DMS153 (cell line): ENCODE measurements at regions not wholly inside any gene's neighbourhood (a gene's known extent, or its start where the extent isn't known, plus 50 kb on each side); places are given as distances from the start of the nearest gene placed in this dataset.

ENCODE experiments used
- DNase-seq: peaks from one replicate; lab custom pipeline; 2025; lab: John Stamatoyannopoulos, UW

DNA sequence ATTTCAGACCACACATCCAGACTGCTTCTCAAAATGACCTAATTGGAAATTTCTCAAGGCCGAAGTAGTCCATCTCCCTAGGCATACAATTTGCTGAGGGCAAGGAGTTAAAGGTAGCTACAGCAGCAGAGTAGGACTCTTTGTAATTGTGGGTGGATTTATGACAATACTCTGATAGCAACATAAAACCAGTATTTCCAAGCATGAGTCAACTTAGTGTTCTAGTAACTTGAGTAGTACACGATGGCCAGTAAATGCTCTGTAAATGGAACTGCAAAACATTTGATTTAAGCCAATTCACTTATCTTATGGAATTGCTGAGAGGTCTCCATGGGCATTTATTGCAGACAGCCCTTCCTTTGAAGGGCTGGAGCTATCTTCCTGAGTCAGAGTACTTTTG, 352.2 kb downstream of the PLK2 start:
- DNase-seq = no peak

GRCh38 chr5:58106754-58107410, 353.0 kb downstream of the PLK2 start:
- no peak for DNase-seq

DNA sequence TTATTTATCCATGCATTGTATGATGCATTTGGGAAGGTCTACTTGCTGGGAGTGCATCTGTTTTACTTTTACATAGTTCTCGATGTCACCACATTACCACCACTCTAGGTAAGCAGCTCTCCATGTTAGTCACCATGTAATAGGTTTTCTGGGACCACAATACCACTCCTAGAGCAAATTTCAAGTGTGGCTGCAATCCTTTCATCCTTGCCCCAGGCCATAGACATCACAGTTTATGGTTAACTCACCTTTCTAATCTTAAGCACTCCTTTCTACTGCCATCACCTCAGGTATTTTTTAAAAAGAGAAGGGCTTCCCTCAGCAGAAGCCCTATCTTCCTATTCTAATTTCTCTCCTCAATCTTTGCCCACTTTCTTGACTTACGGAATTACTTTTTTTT, 354.1 kb downstream of the PLK2 start:
- DNase-seq = no peak

DNA sequence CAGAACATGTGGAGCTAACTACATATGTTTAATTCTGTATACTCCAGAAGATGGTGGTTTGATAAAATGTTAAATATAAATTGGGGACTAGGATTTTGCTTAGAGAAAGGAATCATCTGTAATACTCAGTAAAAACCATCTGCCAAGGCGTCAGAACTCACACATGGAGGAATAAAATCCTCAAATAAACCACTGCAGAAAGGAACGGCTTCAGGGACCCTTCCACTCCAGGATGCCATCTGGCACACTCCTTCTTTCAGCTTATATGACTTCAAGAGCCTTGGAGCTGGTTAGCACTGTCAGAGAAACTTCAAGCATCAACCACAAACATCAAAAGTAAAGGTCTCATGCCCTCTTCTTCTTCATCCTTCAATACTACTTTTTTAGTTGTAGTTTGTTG, 360.6 kb downstream of the PLK2 start:
- no peak for DNase-seq

GRCh38 chr5:58094031-58094430, 365.9 kb downstream of the PLK2 start:
- no peak for DNase-seq

- no peak for DNase-seq
Measured at GRCh38 chr5:58090704-58091103, 369.2 kb downstream of the PLK2 start.

GRCh38 chr5:58088941-58089340, 370.9 kb downstream of the PLK2 start:
- no peak for DNase-seq

DNA sequence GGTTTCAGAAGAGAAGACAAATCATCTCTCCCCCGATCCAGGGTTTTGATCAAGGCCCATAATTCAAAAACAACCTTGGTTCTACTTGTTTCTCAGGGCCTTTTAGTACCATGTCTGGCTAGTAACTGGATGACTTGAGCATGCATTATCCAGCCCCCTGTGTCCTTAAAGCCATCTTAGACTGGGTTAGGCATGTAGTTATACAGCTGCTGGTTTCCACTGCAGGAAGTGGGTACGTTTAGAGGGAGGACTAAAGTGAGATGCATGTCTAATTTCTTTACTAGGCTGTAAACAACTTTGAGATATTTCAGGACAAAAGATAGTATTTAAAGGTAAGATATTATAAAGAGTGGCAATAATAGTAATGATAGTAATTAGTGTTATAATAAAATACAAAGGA, 372.0 kb downstream of the PLK2 start:
- DNase-seq = no peak

DNA sequence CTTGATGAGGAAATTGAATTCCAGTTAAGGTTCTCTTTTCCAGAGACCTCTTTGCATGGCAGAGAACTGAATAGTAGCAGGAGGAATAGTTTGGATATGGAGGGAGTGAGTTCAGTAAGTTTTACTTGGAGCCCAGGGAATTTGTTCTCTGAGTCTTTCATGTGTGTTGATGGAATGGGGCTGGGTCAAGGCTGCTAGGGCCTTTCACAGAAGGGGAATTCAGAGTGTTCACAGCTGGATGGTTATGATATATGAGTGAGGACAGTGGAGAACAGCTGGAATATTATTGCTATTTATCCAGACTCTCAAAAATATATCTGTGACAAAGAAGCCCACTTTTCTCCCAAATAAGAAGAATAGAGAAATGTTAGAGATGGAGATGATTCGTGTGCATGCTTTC, 372.8 kb downstream of the PLK2 start:
- no peak for DNase-seq

- DNase-seq = no peak
Measured at GRCh38 chr5:58085800-58086199, 374.1 kb downstream of the PLK2 start.

- DNase-seq = no peak
Measured at GRCh38 chr5:58081435-58081834, 378.5 kb downstream of the PLK2 start.

DNA sequence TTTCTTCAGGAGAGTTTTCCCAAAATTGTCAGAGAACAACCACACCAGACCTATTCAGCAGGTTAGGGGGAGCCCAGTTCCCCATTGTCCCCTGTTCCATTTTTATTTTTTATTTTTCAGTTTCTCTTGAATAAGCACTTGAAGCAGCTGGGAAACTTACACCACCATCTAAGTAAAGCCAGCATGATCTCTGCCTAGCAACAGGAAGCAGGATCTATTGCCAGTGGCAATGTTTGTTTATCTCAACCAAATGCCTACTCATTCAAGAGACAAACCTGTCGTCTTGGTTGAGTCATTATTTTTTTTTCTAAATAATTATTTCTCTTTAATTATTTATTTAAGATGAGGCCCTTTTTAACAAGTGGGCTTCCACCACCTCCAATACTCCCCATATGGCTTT, 379.3 kb downstream of the PLK2 start:
- peak; percentile 14 for DNase-seq

GRCh38 chr5:58077966-58078365, 381.9 kb downstream of the PLK2 start:
- no peak for DNase-seq

DNA sequence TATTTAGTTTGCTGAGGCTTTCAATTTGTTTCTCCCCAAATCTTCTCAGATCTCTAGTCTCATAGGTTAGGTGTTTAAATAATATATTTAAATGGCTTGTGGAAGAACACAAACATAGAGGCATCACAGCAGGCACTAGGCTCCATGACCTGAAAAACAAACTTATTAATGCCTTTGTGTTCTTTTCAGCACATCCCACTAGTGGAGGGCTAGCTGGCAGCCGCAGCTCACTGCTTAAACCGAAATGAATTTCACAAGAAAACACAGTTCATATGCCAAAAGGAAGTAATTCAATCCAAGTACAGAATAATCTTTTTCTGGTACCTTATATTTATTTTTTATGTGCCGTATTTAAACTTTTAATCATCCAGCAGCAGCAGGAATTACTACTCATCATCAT, 382.5 kb downstream of the PLK2 start:
- no peak for DNase-seq

DNA sequence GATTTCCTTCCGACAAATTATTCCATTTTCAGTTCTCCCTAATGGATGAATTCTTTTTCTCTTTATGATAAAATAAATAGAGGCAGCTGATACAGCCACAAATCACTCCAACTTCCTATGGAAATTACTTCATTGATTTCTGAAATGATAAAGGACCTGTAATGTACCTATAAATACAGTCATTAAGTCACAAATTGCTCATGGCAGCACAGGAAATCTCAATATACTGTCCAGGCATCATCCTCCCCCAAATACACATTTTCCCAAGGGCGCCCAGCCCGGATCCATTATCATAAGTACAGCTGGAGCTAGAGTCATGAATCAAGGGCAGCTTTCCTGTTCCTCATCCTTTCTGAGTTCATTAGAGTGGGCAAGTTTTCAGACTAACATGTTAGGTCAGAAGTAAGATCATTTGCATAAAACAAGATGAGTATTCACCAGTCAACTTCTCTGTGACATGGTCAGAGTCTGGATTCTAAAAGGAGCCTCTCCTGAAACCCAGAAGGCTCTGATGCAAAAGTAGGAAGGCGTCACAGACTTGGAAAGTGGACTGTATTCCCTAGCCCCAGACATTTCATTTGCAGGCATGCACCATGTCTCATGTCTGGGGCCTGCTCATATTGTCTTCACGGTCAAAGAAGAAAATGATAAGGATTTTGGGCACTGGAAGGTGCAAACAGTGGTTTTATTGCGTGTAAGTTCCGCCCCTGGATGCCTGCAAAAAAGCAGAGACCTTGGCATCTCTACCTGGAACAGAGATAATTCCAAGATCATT, 383.2 kb downstream of the PLK2 start:
- DNase-seq = no peak

DNA sequence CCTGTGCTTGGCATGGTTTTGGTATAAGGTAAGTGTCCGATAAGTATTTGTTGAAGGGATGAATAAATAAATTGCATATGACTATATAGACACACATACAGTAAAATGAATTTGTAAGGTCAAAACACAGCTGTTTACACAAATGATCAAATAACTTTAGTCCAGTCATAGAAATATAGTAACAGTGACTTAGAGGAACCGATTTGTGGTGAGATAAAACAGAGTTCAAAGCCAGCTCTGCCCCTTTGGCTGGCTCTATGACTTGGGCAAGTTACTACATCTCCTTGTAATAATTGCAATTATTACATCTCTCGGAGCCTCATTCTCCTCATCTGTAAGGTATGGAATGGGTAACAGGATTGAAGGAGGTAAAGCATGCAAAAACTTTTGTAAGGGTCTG, 384.0 kb downstream of the PLK2 start:
- no peak for DNase-seq

- no peak for DNase-seq
Measured at GRCh38 chr5:58074717-58075116, 385.2 kb downstream of the PLK2 start.

DNA sequence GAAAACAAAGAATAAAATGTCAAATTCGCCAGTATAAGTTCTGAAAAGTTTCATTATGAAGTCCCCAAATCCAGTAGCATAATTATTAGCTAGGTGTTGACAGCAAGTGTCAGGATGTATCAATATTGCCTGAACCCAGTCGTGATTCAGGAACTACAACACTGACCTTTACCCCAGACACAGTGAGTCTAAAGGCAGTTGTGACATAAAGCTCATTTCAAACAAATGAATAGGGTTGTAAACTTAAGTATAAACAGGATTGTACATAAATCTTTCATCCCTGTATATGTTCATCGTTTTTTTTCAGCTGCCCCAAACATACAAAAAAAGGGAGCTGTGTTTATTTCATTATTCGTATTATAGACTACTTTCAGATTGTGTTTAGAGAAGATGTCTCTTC, 385.7 kb downstream of the PLK2 start:
- DNase-seq = no peak

DNA sequence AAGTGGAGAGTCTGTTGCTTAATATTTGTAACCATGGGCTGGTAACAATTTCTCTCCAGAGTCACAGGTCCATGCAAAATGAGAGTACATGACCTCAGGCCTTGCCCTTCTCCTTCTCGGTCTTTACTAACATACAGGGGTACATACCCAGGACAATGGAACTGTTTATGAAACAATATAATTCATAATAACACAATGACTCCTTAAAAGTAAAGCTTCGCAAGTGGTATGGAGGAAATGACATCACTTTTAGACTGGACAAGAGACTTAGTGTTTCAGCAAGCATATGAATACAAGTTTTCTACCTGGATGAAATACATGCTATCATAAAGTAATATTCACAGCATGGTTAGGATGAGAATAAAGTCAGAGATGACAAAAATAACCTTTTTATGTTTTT, 386.6 kb downstream of the PLK2 start:
- DNase-seq = no peak

DNA sequence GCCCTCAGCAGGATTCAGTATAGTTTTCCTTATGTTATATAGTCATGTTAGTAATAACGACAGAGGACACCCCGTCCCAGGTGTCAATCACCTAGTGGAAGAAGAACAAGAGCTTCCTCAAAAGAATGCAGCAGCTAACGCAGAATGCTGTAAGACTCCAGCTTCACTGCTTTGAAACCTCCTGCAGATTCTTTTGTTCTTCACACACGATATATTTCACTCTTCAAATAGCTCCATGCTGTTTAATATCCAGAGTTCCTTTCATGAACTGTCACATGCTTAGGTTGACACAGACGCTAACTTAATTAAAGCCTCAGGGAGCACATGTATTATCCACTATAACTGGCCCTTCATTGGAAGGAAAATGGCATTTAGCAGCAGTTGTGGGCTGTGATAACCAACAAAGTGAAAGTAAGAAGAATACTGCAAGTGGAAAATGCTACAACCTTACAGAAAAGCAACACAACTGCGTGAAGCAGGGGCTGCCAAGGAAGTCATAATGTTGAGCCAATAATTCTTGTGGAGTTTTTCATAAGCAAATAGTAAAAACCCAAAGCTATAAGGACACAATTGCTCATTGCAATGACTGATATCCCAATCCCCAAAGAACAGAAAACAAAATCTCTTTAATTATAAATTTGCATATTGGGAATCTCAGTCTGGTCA, 387.5 kb downstream of the PLK2 start:
- no peak for DNase-seq

- DNase-seq = peak; percentile 25
Measured at GRCh38 chr5:58071566-58071965, 388.3 kb downstream of the PLK2 start.

DNA sequence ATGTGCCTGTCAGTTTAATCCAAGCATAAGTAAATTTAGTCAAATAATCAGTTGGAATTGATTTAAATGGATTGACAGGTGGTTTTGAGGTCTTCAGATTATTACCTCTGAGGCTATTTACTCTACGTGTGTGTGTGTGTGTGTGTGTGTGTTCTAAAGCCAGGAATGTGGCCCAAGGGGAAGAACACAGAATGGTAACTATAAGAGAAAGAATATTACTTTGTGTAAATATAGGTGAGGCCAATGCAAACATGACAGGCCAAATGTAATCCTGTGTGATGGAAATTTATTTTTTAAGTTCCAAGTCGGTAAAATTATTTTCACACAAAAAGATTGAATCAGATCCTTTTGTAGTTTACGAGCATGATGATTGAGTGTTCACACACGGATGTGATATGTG, 390.0 kb downstream of the PLK2 start:
- DNase-seq = no peak

- no peak for DNase-seq
Measured at GRCh38 chr5:58069016-58069705, 390.7 kb downstream of the PLK2 start.
